ENCODE measurements at regions not wholly inside any gene's neighbourhood (a gene's known extent, or its start where the extent isn't known, plus 50 kb on each side); places are given as distances from the start of the nearest gene placed in this dataset.

DNA sequence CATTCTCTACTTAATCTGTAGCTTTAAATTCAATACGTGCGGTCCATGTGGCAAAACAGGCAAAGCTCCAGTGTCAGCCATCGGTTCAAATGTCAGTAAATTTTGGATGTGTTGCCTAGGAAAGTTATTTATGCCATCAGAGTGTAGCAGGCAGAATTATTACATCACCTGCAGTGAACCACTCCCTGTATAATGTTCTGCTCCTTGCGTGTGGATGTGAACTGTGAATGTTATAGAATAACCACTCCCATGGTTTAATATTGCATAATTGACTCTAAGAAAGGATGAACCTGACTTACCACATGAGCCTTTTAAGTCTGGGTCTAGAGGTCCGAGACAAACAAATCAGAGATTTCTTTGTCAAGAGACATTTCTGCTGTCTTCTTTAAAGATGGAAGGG, 145.5 kb downstream of the GOLIM4 start:
- POLR2A ChIA-PET, result no interaction called here
- no peak overlapping the region for H2AFZ ChIP-seq (ENCODE audit: low read depth, low read length)
- H3K4me3 ChIP-seq (replicated peaks in 1 of 3; ENCODE audit: insufficient read depth in 1 of 3, low read depth in 1 of 3, low read length in 3 of 3), result no peak overlapping the region
- CTCF ChIA-PET, result interaction anchor here (1.2 kb wide), 1 partner anchor 215 kb away, joined by 3 read pairs; no protein-coding TSS in a partner anchor
- no TSS peak for BruUV-seq (replicated peaks)
- no peaks in the 10 kb centered on the region for H3K27me3 ChIP-seq (ENCODE audit: control insufficient read depth in 2 of 2, insufficient read depth in 2 of 2, low read length in 2 of 2)
- H3K9me1 ChIP-seq (replicated peaks; ENCODE audit: control insufficient read depth, extremely low read depth, insufficient read depth, low read length), result no peaks in the 10 kb centered on the region
- no peaks in the 10 kb centered on the region for H3K79me2 ChIP-seq (ENCODE audit: control insufficient read depth, insufficient read depth, low read length)
- dilution Hi-C loops (cut with MboI; ENCODE audit: extremely low pct_ligation_motif_present, low sequenced_read_pairs), result no loop called here
- TF ChIP-seq EZH2 (IDR thresholded peaks at IDR 0.05; ENCODE audit: borderline replicate concordance, low read depth, low read length, severe bottlenecking) (no peak), JUN (IDR thresholded peaks at IDR 0.05; ENCODE audit: borderline replicate concordance, insufficient read depth, insufficient read length, low read depth) (no peak), MAX (IDR thresholded peaks at IDR 0.05; ENCODE audit: insufficient read depth, insufficient read length) (no peak), MYC (IDR thresholded peaks at IDR 0.05; ENCODE audit: low read depth, low read length) (no peak), POLR2A (IDR thresholded peaks at IDR 0.05; ENCODE audit: low read depth, low read length) (no peak), FOS (IDR thresholded peaks at IDR 0.05; ENCODE audit: borderline replicate concordance, insufficient read depth, low read length) (no peak), GATA2 (IDR thresholded peaks at IDR 0.05; ENCODE audit: insufficient read depth, insufficient read length, low read depth, low read length) (no peak), POLR2AphosphoS5 (IDR thresholded peaks at IDR 0.05; ENCODE audit: insufficient read depth, low read depth, low read length) (no peak), CTCF (IDR thresholded peaks at IDR 0.05; ENCODE audit: extremely low read depth in 1 of 2, insufficient read depth in 1 of 2, low read depth in 1 of 2, low read length in 2 of 2) (no peak)
- no peaks in the 10 kb centered on the region for H3K36me3 ChIP-seq (ENCODE audit: control insufficient read depth in 2 of 2, extremely low read depth in 1 of 2, insufficient read depth in 2 of 2, low read length in 2 of 2)
- intact Hi-C loops (cut with micrococcal nuclease), result no loop called here
- H3K9ac ChIP-seq (replicated peaks; ENCODE audit: extremely low read depth, insufficient read depth, low read length), result no peak overlapping the region
- no peaks in the 10 kb centered on the region for H4K20me1 ChIP-seq (replicated peaks; ENCODE audit: control insufficient read depth, extremely low read depth, insufficient read depth, low read length)
- H3K4me2 ChIP-seq (ENCODE audit: insufficient read depth, low read length), result no peak overlapping the region
- FAIRE-seq, result peak; percentile 4
- no peaks in the 10 kb centered on the region for H3K9me3 ChIP-seq (replicated peaks; ENCODE audit: control insufficient read depth, insufficient read depth, low read length)
- no peaks in the 10 kb centered on the region for H3K4me1 ChIP-seq (ENCODE audit: control insufficient read depth, extremely low read depth, insufficient read depth, low read length)
- no peak for DNase-seq (ENCODE audit: low read depth, low spot score)
- H3K27ac ChIP-seq (ENCODE audit: insufficient read depth, low read depth, low read length), result no peak overlapping the region

Measured in endothelial cell of umbilical vein (primary cell).